NCI-H82 (cell line): ENCODE measurements at regions not wholly inside any gene's neighbourhood (a gene's known extent, or its start where the extent isn't known, plus 50 kb on each side); places are given as distances from the start of the nearest gene placed in this dataset.

ENCODE experiments used
- DNase-seq: peaks from one replicate; lab custom pipeline; 2025; lab: John Stamatoyannopoulos, UW

DNA sequence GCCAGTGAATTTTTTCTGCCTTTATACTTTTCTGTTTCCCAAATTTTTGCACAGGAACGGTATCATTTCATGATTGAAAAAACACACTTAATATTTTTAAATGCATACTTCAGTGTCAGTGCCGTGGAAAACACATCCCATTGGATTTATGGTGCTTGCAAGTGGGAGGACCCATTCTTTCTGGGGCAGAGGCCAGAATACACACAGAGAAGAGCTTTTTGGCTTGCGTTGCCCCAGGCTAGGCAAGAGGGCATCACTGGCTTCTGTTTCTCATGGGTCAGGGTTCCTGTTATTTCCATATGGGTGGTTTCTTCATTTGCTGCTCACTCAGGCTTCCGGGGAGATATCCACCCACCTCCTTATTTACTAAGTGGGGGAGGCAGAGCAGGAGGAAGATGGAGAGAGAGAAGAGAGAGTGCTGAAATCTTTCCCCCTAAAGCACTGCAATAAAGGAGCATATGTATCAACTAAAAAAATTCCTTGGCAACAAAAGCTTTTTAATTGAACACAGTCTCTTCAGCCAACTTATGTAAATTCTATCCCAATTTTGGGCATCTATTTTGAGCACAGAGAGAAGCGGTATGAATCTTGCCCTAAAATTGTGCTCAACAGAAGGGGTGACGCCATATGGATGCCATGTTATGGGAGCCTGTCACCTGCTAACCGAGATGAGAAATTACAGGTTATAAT, 66.0 kb upstream of the KIRREL3 start:
- no peak for DNase-seq

DNA sequence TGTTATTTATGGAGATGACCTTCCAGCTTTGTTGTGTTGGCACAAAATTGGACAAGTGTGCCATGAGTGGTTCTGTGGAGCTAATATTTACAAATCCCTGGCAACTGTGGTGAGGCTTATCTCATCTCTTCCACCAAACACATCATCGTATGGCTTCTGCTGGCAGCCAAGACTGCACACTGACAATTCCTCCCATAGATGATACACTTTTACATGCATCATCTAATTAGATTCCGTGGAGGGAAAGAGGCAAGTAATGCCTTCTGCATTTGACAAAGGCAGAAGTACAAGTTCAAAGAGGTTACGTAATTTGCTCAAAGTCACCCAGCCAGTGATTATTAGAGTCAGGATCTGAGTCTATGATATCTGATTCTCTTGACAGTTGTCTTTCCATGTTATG, 62.7 kb upstream of the KIRREL3 start:
- no peak for DNase-seq

DNA sequence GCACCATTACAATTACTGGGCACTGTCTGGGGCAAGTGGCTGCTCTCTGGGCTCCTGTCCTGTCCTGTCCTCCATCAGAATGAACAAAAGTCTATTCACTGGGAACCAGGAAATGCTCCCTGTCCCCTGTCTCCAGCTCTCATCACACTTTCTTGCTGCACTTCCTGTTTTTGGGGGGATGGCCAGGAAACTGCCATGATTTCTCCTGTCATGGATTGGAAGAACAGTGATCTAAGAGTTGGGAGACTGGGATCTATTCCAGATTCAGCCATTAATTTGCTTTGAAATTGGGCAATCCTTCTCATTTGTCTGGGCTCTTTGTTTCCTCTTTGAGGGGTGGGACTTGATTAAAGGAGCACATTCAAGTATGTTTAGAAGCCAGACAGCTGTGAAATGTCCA, 61.4 kb upstream of the KIRREL3 start:
- DNase-seq, result no peak

DNA sequence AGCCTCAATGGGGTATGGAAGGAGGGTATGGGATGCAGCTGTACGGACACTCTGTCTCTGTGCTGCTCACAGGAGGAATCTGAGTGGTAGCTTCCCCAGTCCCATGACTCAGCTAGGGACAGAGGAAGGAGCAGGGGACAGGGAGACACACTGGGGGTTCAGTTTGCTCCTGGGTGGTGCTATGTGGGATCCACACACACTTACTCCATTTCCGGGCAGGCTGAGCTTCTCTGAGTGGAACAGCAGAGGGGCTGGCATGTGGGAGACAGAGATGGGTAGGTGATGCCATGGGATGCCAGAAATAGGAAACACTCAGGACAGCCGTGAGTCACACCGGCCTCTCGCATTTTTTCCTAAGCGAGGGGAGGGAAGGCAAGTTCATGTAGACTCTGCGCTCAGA, 59.2 kb upstream of the KIRREL3 start:
- DNase-seq, result no peak

DNA sequence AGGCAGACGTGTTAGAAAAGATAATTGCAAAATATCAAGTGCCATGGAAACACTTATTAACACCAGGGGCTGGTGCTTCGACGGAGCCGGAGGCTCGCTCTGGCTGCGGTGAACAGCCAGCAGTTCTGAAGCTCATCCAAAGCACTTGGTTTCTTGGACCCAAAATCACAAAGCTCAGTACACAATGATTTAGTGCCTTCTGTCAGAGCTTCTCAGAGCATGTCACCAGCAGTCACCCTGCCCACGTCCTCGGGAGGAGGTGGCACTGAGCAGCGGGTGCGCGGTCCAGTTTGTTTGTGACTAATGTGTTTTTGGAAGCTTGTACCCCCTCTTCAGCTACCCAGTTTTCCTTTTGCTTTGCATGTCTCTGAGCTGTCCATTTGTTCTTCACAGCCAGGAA, 58.7 kb upstream of the KIRREL3 start:
- no peak for DNase-seq

DNA sequence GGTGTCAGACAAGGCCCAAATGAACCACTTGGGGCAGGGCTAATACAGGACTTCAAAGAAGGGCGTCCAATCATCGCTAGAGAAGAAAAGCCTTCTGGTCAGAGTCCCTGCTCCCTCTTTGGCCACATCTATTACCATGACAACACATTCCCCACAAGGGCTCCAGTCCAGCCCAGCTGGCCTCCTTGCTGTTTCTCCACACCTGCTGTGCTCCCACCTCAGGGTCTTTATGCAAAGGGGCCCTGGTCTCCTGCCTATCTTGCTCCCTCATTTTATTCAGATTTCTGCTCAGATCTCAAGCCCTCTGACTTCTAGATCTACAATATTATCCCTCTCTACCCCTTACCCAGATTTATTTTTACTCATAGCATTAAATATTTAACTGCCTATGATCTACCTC, 58.0 kb upstream of the KIRREL3 start:
- DNase-seq, result no peak

DNA sequence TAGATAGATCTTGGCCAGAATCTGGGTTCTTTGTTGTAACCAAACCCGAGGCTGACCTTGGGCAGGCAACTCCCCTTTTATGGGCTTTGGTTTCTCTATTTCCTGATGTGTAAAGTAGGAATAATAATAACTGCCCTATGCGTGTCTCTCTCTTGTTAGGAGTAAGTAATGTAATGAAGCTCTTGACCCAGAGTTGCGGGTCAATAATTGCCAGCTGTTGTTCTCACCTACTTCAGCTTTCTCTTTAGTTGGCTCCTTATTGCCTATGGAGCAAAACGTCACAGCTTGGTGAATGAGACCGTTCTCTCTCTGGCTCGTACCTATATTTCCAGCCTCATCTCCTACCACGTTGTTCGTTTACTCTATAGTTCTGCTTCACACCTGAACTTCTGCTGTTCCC, 56.6 kb upstream of the KIRREL3 start:
- no peak for DNase-seq

DNA sequence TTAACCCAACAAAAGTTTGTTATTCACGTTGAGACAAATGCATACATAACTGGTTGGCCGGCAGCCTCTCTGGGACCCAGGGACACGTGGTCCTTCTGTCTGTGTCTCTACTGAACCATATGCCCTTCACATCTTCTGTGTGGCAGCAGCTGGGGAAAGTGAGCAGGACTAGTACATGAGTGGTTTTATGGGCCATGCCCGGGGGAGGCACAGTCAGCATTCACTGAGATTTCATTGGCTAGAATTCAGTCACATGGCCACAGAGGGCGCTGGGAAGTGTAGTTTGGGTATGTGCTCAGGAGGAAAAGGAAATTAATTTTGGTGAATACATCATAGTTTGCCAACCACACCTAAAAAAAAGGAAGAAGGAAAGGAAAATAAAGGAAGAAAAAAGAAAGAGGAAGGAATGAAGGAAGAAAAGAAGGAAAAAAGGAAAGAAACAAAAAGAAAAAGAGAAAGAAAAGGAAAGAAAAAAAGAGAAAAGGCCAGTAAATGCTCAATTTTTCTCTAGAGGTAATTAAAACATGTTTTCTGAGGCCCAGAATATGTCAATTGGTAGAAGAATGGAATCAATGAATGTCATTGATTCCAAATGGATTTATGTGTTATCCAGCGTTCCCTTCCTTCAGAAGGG, 55.9 kb upstream of the KIRREL3 start:
- peak; percentile 30 for DNase-seq

DNA sequence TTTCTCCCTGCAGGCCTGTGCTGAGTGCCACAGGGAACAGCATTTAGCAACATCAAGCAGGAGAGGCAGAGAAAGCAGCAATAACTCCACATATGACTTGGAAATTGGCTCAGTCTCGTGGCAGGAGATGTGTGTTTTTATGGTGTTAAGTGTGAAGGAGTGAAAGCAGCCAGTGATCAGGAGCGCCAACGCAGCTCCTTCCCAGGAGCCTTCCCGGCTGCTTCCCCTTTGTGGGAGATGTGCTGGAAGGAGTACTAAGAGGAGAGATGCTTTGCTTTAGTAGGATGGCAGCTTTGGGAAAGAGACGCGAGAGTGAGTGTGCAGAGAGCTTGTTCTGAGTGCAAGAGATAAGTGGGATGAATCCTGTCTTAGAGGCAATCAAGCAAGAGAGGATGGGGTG, 54.7 kb upstream of the KIRREL3 start:
- no peak for DNase-seq

DNA sequence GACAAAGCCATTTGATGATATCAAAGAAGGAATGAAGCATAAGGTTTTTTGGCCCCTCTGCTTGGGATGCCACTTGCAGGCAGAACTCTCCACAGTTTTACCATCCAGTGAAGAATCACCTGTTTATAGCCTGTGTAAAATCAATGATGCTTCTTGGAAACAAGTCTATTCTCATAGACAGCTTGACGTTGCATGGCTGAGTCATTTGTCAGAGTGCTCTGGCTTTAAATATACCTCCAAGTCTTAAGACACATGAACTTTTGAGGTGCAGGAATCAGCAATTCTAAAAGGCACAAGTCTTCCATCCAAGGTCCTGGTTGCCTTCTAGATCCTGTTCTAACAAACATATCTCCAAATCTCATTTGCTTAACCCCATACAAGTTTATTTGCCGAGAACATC, 53.6 kb upstream of the KIRREL3 start:
- no peak for DNase-seq

DNA sequence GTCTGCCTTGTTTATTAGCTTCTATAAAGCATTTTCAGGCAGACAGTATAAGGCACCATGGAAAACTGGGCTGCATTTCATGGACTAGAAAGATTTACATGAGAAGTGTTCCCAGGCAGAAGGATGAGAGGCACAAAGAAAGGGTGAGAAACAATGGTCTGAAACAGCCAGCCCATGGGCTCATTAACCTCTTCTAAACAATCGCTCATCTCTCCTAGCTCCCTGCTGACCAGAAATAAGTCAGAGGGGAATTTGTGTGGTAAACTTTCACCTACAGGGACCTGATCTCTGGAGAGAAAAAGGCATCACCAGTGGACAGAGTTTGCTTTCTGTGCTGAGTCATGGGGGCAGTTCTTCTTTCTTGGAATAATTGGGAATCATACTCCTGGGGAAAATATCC, 51.8 kb upstream of the KIRREL3 start:
- no peak for DNase-seq
